Sigmoid colon (tissue), 4 donors: ENCODE measurements at regions not wholly inside any gene's neighbourhood (a gene's known extent, or its start where the extent isn't known, plus 50 kb on each side); places are given as distances from the start of the nearest gene placed in this dataset.

Experiments used
- CTCF ChIP-seq, 4 experiments: fragments of 450-650 bp in 3 of 4; fragments of 200-600 bp in 1 of 4; IDR thresholded peaks; one replicate each; pipeline ENCODE4 v1.5.1; 2016 to 2019; ENCODE audit warnings: antibody characterized with exemption in 4 of 4, mild to moderate bottlenecking in 3 of 4, moderate library complexity in 2 of 4
- POLR2A ChIP-seq, 2 donors: fragments of 450-650 bp; IDR thresholded peaks; one replicate each; pipeline ENCODE4 v1.6.1; 2016; ENCODE audit warnings: antibody characterized with exemption in 2 of 2, mild to moderate bottlenecking in 2 of 2, moderate library complexity in 2 of 2
- POLR2AphosphoS5 ChIP-seq, 4 donors: sonication (generic); formaldehyde crosslinking; IDR thresholded peaks; one replicate each; pipeline ENCODE4 v1.6.1; 2017; ENCODE audit warnings: antibody characterized with exemption in 4 of 4

GRCh38 chr5:98527846-98528245, 245.6 kb upstream of the RGMB start:
- TF ChIP-seq POLR2AphosphoS5 (IDR thresholded peaks at IDR 0.05) (no peak), POLR2A (IDR thresholded peaks at IDR 0.05) (no peak), CTCF (IDR thresholded peaks at IDR 0.05) (no peak)
